Duodenal mucosa (tissue), 2 donors: ENCODE measurements at regions not wholly inside any gene's neighbourhood (a gene's known extent, or its start where the extent isn't known, plus 50 kb on each side); places are given as distances from the start of the nearest gene placed in this dataset.
"Not testable (repeated sequence)": the region's sequence is repeated elsewhere in the genome, so short reads cannot be mapped to it uniquely, and the experiment has no call there.

Experiments
- H3K27ac ChIP-seq: one replicate; pipeline ENCODE4 v1.7.0; 2013; ENCODE audit warnings: low read depth, low read length
- H3K27me3 ChIP-seq, 2 donors: one replicate each; pipeline ENCODE4 v1.7.0; 2013; ENCODE audit warnings: low read length in 2 of 2, control low read depth in 1 of 2; ENCODE audit not compliant: insufficient read depth in 2 of 2, control insufficient read depth in 1 of 2
- H3K36me3 ChIP-seq, 2 donors: one replicate each; pipeline ENCODE4 v1.7.0; 2013; ENCODE audit warnings: low read length in 2 of 2, control low read depth in 1 of 2; ENCODE audit not compliant: insufficient read depth in 2 of 2, control insufficient read depth in 1 of 2
- H3K4me1 ChIP-seq, 2 donors: one replicate each; pipeline ENCODE4 v1.7.0; 2013; ENCODE audit warnings: low read length in 2 of 2, control low read depth in 1 of 2; ENCODE audit not compliant: insufficient read depth in 2 of 2, control insufficient read depth in 1 of 2
- H3K4me3 ChIP-seq, 2 donors: one replicate each; pipeline ENCODE4 v1.7.0; 2013; ENCODE audit warnings: low read length in 2 of 2, low read depth in 1 of 2
- H3K9ac ChIP-seq, 2 donors: one replicate each; pipeline ENCODE4 v1.7.0; 2013; ENCODE audit warnings: low read length in 2 of 2, low read depth in 1 of 2
- H3K9me3 ChIP-seq, 2 donors: one replicate each; pipeline ENCODE4 v1.7.0; 2013; ENCODE audit warnings: low read length in 2 of 2, control low read depth in 1 of 2; ENCODE audit not compliant: control insufficient read depth in 1 of 2

DNA sequence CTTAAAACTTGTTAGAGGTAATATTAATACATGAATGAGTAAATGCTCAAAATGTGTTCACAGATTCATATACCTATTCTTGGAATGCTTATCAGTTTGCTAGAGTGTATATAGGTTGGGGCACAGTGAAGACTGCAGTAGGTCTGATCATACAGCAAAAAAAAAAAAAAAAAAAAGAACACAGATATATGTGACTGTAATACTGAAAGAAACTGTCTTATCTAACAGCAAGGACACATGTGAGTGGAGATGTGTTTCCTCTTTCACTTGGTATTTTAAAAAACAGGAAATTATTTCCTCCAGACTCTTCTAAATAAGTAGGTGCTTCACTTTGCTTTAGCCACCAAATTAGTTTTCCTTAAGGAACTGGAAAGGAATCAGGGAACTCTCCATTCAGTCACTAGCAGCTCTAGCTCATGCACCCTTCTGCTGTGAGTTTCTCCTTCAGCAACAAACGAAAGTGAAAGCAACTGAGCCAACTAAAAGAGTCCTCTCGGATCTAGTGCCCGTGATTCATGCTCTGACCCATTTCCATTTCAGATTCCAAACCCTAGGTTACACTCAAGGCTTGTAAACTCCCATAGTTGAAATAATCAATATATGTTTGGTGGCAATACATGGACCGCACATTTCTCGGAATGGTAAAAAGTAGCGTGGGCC, 98.5 kb downstream of the DSEL start:
- no peak overlapping the region for H3K27ac ChIP-seq
- no peak overlapping the region for H3K9ac ChIP-seq
- H3K4me1 ChIP-seq = no peaks in the 10 kb centered on the region
- peak overlapping the region; percentile 24 to 26 for H3K4me3 ChIP-seq
- H3K27me3 ChIP-seq = no peaks in the 10 kb centered on the region
- H3K36me3 ChIP-seq = no peaks in the 10 kb centered on the region
- H3K9me3 ChIP-seq = no peaks in the 10 kb centered on the region

DNA sequence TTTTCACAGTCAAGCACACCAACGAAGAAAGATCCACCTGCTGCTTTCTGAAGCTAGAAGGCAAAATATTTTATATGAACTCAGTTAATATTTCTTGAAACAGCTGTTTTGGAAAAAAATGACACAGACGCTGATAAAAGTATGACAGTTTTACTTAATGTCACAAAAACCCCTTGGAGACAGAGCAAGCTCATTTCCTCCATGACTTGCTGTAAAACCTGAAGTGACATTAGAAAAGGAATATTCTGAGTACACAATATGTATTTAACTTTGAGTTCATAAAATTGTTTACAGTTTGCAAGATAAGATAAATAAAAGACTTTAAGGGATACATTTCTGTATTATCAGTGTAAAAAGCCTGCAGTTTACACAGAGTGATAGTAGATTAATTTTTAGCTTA, 105.4 kb downstream of the DSEL start:
- Histone ChIP-seq H3K36me3 (no peaks in the 10 kb centered on the region), H3K9me3 (no peaks in the 10 kb centered on the region), H3K4me3 (no peak overlapping the region), H3K4me1 (no peaks in the 10 kb centered on the region), H3K9ac (no peak overlapping the region), H3K27me3 (no peaks in the 10 kb centered on the region), H3K27ac (no peak overlapping the region)

DNA sequence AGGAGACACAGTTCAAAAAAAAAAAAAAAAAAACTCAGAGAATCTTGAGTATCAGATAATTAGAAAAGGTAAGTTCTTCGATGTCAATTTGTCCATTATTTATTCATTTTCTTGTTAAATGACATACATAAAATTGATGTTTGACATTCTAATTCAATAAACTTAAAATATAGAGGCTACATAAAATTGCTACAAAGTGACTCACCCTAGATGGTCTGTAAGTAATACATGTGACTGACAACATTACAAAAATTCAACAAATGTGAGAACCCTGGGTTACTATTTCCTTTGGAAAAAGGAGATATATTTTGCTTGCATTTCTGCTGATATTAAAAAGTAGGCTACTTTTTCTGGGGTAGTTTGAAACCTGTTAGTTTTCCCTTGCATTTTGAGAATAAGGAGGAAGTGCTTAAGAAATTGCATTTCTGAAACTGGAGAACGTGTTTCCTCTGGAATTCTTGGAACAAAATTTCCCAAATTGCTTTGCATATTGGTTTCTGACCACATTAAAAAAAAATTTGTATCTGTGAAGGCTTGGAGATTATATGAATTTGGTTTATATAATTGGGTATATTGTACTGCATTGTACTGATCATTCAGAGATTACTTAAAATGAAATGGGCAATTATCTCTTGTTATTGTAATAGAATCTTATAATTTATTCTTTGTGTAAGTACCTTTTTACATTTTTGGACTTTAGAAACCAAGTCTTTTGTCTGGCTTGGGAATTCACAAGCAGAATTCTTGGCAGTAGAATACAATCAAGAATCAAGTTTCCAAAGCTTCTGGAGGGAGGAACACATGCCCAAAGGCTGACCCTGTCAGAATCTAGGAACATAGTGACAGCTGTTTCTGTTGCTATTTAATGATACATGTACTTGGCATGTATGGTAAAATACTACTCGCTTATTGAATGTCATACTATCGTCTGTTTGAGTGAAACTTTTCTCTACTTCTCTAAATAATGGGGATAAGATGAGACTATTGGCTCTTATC, 106.1 kb downstream of the DSEL start:
- H3K27ac ChIP-seq = no peak overlapping the region

DNA sequence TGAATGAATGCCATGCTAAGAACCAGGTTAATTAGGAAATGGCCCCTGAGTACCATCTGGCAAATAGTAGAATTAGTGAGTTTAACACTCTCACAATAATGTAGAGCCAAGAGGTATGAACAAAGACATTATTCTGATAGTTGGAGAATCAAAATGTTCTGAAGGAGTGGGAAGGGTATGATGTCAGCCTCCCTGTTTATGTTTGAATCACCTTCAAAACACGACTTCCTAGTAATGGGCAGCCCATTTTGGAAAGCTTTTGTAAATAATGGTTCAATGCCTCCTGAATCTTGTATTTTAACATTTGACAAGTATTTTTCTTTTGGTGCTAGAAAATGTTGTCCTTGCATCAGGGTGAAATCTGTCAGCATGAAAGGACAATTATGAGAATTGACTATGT, 108.3 kb downstream of the DSEL start:
- Histone ChIP-seq H3K36me3 (no peaks in the 10 kb centered on the region), H3K9me3 (no peaks in the 10 kb centered on the region), H3K27ac (no peak overlapping the region), H3K9ac (no peak overlapping the region), H3K4me1 (no peaks in the 10 kb centered on the region), H3K27me3 (no peaks in the 10 kb centered on the region), H3K4me3 (no peak overlapping the region)

More for the DNA sequence above, 106.1 kb downstream of the DSEL start:
- H3K9me3 ChIP-seq = no peaks in the 10 kb centered on the region
- no peaks in the 10 kb centered on the region for H3K4me1 ChIP-seq
- H3K4me3 ChIP-seq = no peak overlapping the region
- H3K27me3 ChIP-seq = no peaks in the 10 kb centered on the region
- no peaks in the 10 kb centered on the region for H3K36me3 ChIP-seq
- H3K9ac ChIP-seq = no peak overlapping the region

DNA sequence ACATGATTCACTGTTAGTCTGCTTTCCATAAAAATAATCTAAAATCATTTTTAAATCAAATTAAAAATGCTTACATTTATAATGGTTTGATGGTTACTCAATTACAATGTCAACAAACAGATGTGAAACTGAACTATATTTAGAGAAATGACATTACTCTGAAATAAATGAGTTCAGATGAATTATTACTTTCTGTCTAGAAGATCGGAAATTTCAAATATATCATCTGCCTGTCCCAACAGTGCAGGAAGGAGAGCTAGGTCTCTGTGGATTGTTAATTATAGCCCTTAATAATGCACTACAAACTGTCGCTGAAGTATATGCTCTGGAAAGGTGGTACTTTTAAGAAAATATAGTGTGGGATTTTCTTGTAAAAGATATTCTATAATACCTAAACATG, 109.8 kb downstream of the DSEL start:
- Histone ChIP-seq H3K36me3 (no peaks in the 10 kb centered on the region), H3K4me1 (no peaks in the 10 kb centered on the region), H3K9ac (no peak overlapping the region), H3K27me3 (no peaks in the 10 kb centered on the region), H3K27ac (no peak overlapping the region), H3K9me3 (no peaks in the 10 kb centered on the region), H3K4me3 (no peak overlapping the region)

DNA sequence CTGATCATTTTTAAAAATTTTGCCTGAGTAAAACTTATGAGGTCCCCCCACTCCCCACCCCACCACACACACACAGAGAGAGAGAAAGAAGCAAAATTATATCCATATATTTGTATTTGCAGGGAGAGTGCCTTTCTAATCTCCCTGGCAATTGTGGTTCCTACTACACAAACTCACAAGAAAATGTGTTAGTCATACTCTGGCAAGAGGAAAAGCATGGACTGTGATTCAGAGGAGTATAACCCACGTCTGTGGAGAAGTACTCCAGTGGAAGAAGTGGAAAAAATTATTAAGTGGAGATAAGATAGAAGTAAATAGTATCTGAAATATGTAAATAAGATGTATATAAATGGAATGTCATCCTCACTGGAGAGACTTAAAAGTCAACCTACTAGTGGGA, 114.0 kb downstream of the DSEL start:
- H3K9me3 ChIP-seq = no peaks in the 10 kb centered on the region
- no peak overlapping the region for H3K9ac ChIP-seq
- H3K4me3 ChIP-seq = no peak overlapping the region
- H3K4me1 ChIP-seq = no peaks in the 10 kb centered on the region
- H3K27me3 ChIP-seq = no peaks in the 10 kb centered on the region
- no peak overlapping the region for H3K27ac ChIP-seq
- no peaks in the 10 kb centered on the region for H3K36me3 ChIP-seq

DNA sequence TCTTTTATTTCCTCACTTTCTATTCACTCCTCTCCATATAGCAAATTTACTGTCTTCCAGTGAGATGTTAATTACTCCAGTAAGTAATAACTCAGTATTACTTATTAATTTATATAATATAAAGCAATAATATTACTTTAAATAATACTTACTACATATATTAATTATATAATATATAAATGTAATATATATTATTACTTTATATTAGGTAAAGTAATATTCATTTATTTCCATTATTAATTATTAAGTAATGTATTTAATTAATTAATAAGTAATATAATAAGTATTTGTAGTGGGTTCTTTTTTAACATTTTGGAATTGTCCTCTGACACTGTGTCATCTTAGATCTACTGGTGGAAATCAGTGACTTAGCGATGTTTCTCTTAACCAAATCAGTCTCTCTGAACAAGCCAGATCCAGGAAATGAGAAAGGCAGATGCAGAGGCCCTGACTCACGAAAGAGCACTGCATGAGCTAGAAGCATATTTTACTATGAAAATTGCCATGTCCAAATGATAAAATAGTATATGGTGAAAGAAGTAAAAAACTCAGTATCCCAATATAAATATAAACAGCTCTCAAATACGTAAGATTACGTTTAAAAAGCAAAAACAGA, 115.9 kb downstream of the DSEL start:
- Histone ChIP-seq H3K9me3 (no peaks in the 10 kb centered on the region), H3K27me3 (no peaks in the 10 kb centered on the region), H3K36me3 (no peaks in the 10 kb centered on the region), H3K27ac (no peak overlapping the region), H3K4me1 (no peaks in the 10 kb centered on the region), H3K4me3 (no peak overlapping the region), H3K9ac (no peak overlapping the region)

DNA sequence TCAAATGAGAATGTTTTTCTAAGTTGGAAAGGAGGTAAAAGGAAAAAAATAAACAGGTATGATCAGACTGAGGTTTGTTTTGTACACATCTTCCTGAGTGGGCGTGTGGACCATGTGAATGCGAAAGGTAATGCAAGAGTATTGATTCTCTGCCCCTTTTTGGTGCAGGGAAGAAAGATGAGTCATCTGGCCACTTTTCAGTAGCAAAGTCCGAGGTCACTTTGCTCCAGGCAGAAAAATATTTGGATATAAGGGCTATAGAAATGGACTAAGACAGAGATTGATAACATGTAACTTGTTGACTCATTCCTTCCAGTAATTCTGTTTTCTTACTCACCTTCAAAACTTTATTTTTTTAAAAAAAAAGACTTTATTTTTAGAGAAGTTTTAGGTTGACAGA, 130.5 kb downstream of the DSEL start:
- Histone ChIP-seq H3K9me3 (no peaks in the 10 kb centered on the region), H3K9ac (no peak overlapping the region), H3K4me3 (no peak overlapping the region), H3K4me1 (no peaks in the 10 kb centered on the region), H3K27ac (no peak overlapping the region), H3K27me3 (no peaks in the 10 kb centered on the region), H3K36me3 (no peaks in the 10 kb centered on the region)

DNA sequence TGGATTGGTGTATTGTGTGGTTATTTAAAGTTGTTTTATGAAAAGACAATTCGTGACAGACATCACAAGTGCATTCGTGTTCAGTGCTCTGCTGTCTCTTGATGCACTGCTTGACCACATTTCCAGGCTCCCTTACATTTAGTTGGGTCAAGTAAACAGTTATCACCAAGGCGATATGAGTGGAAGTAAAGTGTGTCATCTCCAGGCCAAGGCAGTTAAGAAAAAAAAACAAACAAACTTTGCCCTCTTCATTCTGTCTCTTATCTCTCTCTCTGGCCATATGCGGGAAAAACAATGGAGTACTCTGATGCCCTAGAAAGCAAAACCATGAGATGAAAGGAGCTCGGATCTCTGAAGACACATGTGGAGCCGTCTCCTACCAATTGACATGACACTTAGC, 131.1 kb downstream of the DSEL start:
- no peak overlapping the region for H3K27ac ChIP-seq
- no peak overlapping the region for H3K9ac ChIP-seq
- no peaks in the 10 kb centered on the region for H3K27me3 ChIP-seq
- no peak overlapping the region for H3K4me3 ChIP-seq
- no peaks in the 10 kb centered on the region for H3K36me3 ChIP-seq
- H3K4me1 ChIP-seq = no peaks in the 10 kb centered on the region
- no peaks in the 10 kb centered on the region for H3K9me3 ChIP-seq

DNA sequence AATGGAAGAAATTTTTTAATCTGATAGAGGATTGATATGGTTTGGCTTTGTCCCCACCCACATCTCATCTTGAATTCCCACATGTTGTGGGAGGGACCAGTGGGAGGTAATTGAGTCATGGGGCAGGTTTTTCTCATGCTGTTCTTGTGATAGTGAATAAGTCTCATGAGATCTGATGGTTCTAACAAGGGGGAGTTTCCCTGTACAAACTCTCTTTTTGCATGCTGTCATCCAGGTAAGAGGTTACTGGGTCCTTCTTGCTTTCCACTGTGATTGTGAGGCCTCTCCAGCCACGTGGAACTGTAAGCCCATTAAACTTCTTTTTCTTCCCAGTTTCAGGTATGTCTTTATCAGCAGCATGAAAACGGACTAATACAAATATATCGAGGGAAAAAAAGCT, 132.5 kb downstream of the DSEL start:
- not testable (repeated sequence) for H3K9ac ChIP-seq, H3K27ac ChIP-seq, H3K4me3 ChIP-seq, H3K36me3 ChIP-seq, H3K9me3 ChIP-seq, H3K4me1 ChIP-seq, H3K27me3 ChIP-seq
